ENCODE measurements at regions not wholly inside any gene's neighbourhood (a gene's known extent, or its start where the extent isn't known, plus 50 kb on each side); places are given as distances from the start of the nearest gene placed in this dataset.

- TF ChIP-seq CTCF (IDR thresholded peaks at IDR 0.05) (no peak), POLR2A (IDR thresholded peaks at IDR 0.05) (no peak)
Observed at GRCh38 chr15:34688699-34689098, 66.1 kb downstream of the GJD2 start.
